Left ventricle myocardium inferior (tissue), 1 donor: ENCODE measurements at regions not wholly inside any gene's neighbourhood (a gene's known extent, or its start where the extent isn't known, plus 50 kb on each side); places are given as distances from the start of the nearest gene placed in this dataset.

Experiments used
- DNase-seq: peaks from one replicate; pipeline ENCODE4 v3.0.0-alpha.2; 2020
- H3K27ac ChIP-seq: fragments of 200-600 bp; replicated peaks from 2 replicates; pipeline ENCODE4 v1.8.0; 2021
- H3K27me3 ChIP-seq: fragments of 200-600 bp; 2 replicates; pipeline ENCODE4 v1.8.0; 2021; ENCODE audit warnings: low read depth
- H3K36me3 ChIP-seq: fragments of 200-600 bp; 2 replicates; pipeline ENCODE4 v1.8.0; 2021
- H3K4me1 ChIP-seq: fragments of 200-600 bp; 2 replicates; pipeline ENCODE4 v1.8.0; 2021
- H3K4me3 ChIP-seq: fragments of 200-600 bp; 2 replicates; pipeline ENCODE4 v1.8.0; 2021; ENCODE audit warnings: mild to moderate bottlenecking, moderate library complexity
- H3K9me3 ChIP-seq: fragments of 200-600 bp; replicated peaks from 2 replicates; pipeline ENCODE4 v1.8.0; 2021
- CTCF ChIP-seq: fragments of 200-600 bp; IDR thresholded peaks from 2 replicates; pipeline ENCODE4 v1.8.0; 2021; ENCODE audit warnings: antibody characterized with exemption, mild to moderate bottlenecking, borderline replicate concordance
- intact Hi-C: fragments of 100-400 bp; cut with micrococcal nuclease; formaldehyde crosslinking; loops from one replicate; pipeline ENCODE4 v1.11.0; 2022
- donor health status: DM: no; HTN: yes; CAD: no; lungs with severe emphysema.

- peaks cover 12% of the 10 kb centered on the region for H3K9me3 ChIP-seq
- TF ChIP-seq CTCF: no peak
- no peaks in the 10 kb centered on the region for H3K4me1 ChIP-seq
- no peak for DNase-seq
- no peak overlapping the region for H3K4me3 ChIP-seq
- no peaks in the 10 kb centered on the region for H3K27me3 ChIP-seq
- intact Hi-C loops: no loop called here
- no peaks in the 10 kb centered on the region for H3K36me3 ChIP-seq
- no peak overlapping the region for H3K27ac ChIP-seq
Observed at GRCh38 chr4:66649236-66649635, 896.1 kb downstream of the CENPC start.

GRCh38 chr4:66647926-66648325 is 897.4 kb downstream of the CENPC start:
- intact Hi-C loops: no loop called here
- Histone ChIP-seq H3K27ac (no peak overlapping the region), H3K4me3 (no peak overlapping the region), H3K9me3 (peaks cover 12% of the 10 kb centered on the region), H3K27me3 (no peaks in the 10 kb centered on the region), H3K4me1 (no peaks in the 10 kb centered on the region), H3K36me3 (no peaks in the 10 kb centered on the region)
- DNase-seq: no peak
- TF ChIP-seq CTCF: no peak

GRCh38 chr4:66647476-66647875 is 897.8 kb downstream of the CENPC start:
- Histone ChIP-seq H3K27me3 (no peaks in the 10 kb centered on the region), H3K27ac (no peak overlapping the region), H3K36me3 (no peaks in the 10 kb centered on the region), H3K4me3 (no peak overlapping the region), H3K9me3 (peaks cover 12% of the 10 kb centered on the region), H3K4me1 (no peaks in the 10 kb centered on the region)
- DNase-seq: no peak
- intact Hi-C loops: no loop called here
- no peak for TF ChIP-seq CTCF

GRCh38 chr4:66640233-66640990 is 904.9 kb downstream of the CENPC start:
- Histone ChIP-seq H3K9me3 (no peaks in the 10 kb centered on the region), H3K4me3 (no peak overlapping the region), H3K27me3 (no peaks in the 10 kb centered on the region), H3K4me1 (no peaks in the 10 kb centered on the region), H3K27ac (no peak overlapping the region), H3K36me3 (no peaks in the 10 kb centered on the region)
- no peak for DNase-seq
- no peak for TF ChIP-seq CTCF
- intact Hi-C loops: no loop called here

- intact Hi-C loops: no loop called here
- H3K36me3 ChIP-seq: no peaks in the 10 kb centered on the region
- H3K27me3 ChIP-seq: no peaks in the 10 kb centered on the region
- no peak for TF ChIP-seq CTCF
- no peaks in the 10 kb centered on the region for H3K9me3 ChIP-seq
- H3K4me3 ChIP-seq: no peak overlapping the region
- DNase-seq: no peak
- no peaks in the 10 kb centered on the region for H3K4me1 ChIP-seq
- H3K27ac ChIP-seq: no peak overlapping the region
Observed at GRCh38 chr4:66639361-66639760, 905.9 kb downstream of the CENPC start.

GRCh38 chr4:66636349-66636748 is 909.0 kb downstream of the CENPC start:
- no peak overlapping the region for H3K4me3 ChIP-seq
- TF ChIP-seq CTCF: no peak

More at GRCh38 chr4:66636349-66636748, 909.0 kb downstream of the CENPC start:
- Histone ChIP-seq H3K36me3 (no peaks in the 10 kb centered on the region), H3K27me3 (no peaks in the 10 kb centered on the region), H3K27ac (no peak overlapping the region), H3K4me1 (no peaks in the 10 kb centered on the region), H3K9me3 (no peaks in the 10 kb centered on the region)
- intact Hi-C loops: no loop called here
- no peak for DNase-seq
